Transverse colon (tissue), 4 donors: ENCODE measurements at regions not wholly inside any gene's neighbourhood (a gene's known extent, or its start where the extent isn't known, plus 50 kb on each side); places are given as distances from the start of the nearest gene placed in this dataset.

Experiments used
- DNase-seq: peaks from one replicate; pipeline ENCODE4 v3.0.0-alpha.2; 2019
- H3K27ac ChIP-seq, 4 donors: fragments of 200-600 bp; sonication (generic); 2 replicates each; pipeline ENCODE4 v1.5.1; 2016 to 2018; ENCODE audit warnings: inconsistent platforms in 4 of 4
- H3K27me3 ChIP-seq: fragments of 200-600 bp; sonication (generic); 2 replicates; pipeline ENCODE4 v1.5.1; 2017; ENCODE audit warnings: inconsistent platforms
- H3K36me3 ChIP-seq, 4 donors: fragments of 200-600 bp; sonication (generic); 2 replicates each; pipeline ENCODE4 v1.5.1; 2017 to 2019; ENCODE audit warnings: inconsistent platforms in 4 of 4
- H3K4me1 ChIP-seq, 4 donors: fragments of 200-600 bp; sonication (generic); 2 replicates each; pipeline ENCODE4 v1.5.1; 2017 to 2020; ENCODE audit warnings: inconsistent platforms in 4 of 4
- H3K4me3 ChIP-seq, 4 donors: fragments of 200-600 bp; sonication (generic); 1 replicate in 1 of 4; 2 replicates in 3 of 4; pipeline versions ENCODE4 v1.5.1 to v1.6.1; 2017 to 2019; ENCODE audit warnings: inconsistent platforms in 4 of 4
- H3K9me3 ChIP-seq, 2 donors: fragments of 200-600 bp; sonication (generic); 2 replicates each; pipeline ENCODE4 v1.5.1; 2017 to 2019; ENCODE audit warnings: inconsistent platforms in 2 of 2
- CTCF ChIP-seq, 5 experiments: fragments of 200-600 bp in 3 of 5; fragments of 450-650 bp in 2 of 5; sonication (generic) in 3 of 5; IDR thresholded peaks; 1 replicate in 2 of 5; 2 replicates in 3 of 5; pipeline ENCODE4 v1.5.1; 2016 to 2017; ENCODE audit warnings: antibody characterized with exemption in 5 of 5, inconsistent platforms in 3 of 5, mild to moderate bottlenecking in 2 of 5, moderate library complexity in 1 of 5
- EP300 ChIP-seq: sonication (generic); formaldehyde crosslinking; IDR thresholded peaks from one replicate; pipeline ENCODE4 v1.6.1; 2017; ENCODE audit warnings: antibody characterized with exemption, low read depth
- POLR2A ChIP-seq: fragments of 450-650 bp; IDR thresholded peaks from one replicate; pipeline ENCODE4 v1.6.1; 2016; ENCODE audit warnings: antibody characterized with exemption, mild to moderate bottlenecking, moderate library complexity
- POLR2AphosphoS5 ChIP-seq, 3 donors: sonication (generic); formaldehyde crosslinking; IDR thresholded peaks; one replicate each; pipeline ENCODE4 v1.6.1; 2016; ENCODE audit warnings: antibody characterized with exemption in 3 of 3
- WGBS, 2 donors: methylation state at CpG; one replicate each; pipeline ENCODE4 v1.1.5; 2018; ENCODE audit warnings: low coverage in 1 of 2; 5-methylcytosine and 5-hydroxymethylcytosine counted together
- in situ Hi-C, 4 donors: fragments of 200-750 bp; cut with MboI; loops; one replicate each; pipeline versions ENCODE4 v1.15.0 to v1.15.1; 2017; ENCODE audit warnings: low sequenced_read_pairs in 3 of 4, low pct_ligation_motif_present in 1 of 4, low pct_unique_long_range_greater_than_20kb in 1 of 4
- intact Hi-C: fragments of 100-400 bp; cut with DNase I; formaldehyde crosslinking; loops from one replicate; pipeline ENCODE4 v1.15.1; 2023; ENCODE audit warnings: low total_unique reads

GRCh38 chr21:22927469-22927868 lies 1929.3 kb downstream of the NCAM2 start:
- Histone ChIP-seq H3K4me3 (no peak overlapping the region), H3K4me1 (no peaks in the 10 kb centered on the region), H3K27me3 (no peaks in the 10 kb centered on the region), H3K36me3 (no peaks in the 10 kb centered on the region), H3K27ac (no peak overlapping the region), H3K9me3 (peaks cover 0 to 2% of the 10 kb centered on the region in 2 donors)
- intact Hi-C loops (no loop called here), in situ Hi-C loops (no loop called here)
- no peak for DNase-seq
- no peak for TF ChIP-seq POLR2A
- no peak for TF ChIP-seq CTCF (IDR thresholded peaks at IDR 0.05)
- TF ChIP-seq POLR2AphosphoS5 (IDR thresholded peaks at IDR 0.05) = no peak
- no peak for TF ChIP-seq EP300
- 61 to 64% methylated on average over 2 of the region's 2 CpGs for WGBS, 2 donors

- peaks cover 0 to 4% of the 10 kb centered on the region in 2 donors for H3K9me3 ChIP-seq
- no peak for DNase-seq
- TF ChIP-seq POLR2A = no peak
- TF ChIP-seq CTCF (IDR thresholded peaks at IDR 0.05) = no peak
- no peak for TF ChIP-seq POLR2AphosphoS5 (IDR thresholded peaks at IDR 0.05)
- TF ChIP-seq EP300 = no peak
- H3K36me3 ChIP-seq = no peaks in the 10 kb centered on the region
- no peak overlapping the region for H3K27ac ChIP-seq
- H3K4me3 ChIP-seq = no peak overlapping the region
- no peaks in the 10 kb centered on the region for H3K4me1 ChIP-seq
- in situ Hi-C loops (no loop called here), intact Hi-C loops (no loop called here)
- WGBS, 2 donors = 50 to 56% methylated on average over 4 of the region's 4 CpGs
- no peaks in the 10 kb centered on the region for H3K27me3 ChIP-seq
These were observed 1943.7 kb downstream of the NCAM2 start for GRCh38 chr21:22941779-22942490.

GRCh38 chr21:22955559-22955958 lies 1957.3 kb downstream of the NCAM2 start:
- H3K27ac ChIP-seq = no peak overlapping the region
- H3K4me3 ChIP-seq = no peak overlapping the region
- DNase-seq = no peak
- no peaks in the 10 kb centered on the region for H3K4me1 ChIP-seq
- TF ChIP-seq EP300 = no peak
- TF ChIP-seq POLR2A = no peak
- TF ChIP-seq POLR2AphosphoS5 (IDR thresholded peaks at IDR 0.05) = no peak
- no peak for TF ChIP-seq CTCF (IDR thresholded peaks at IDR 0.05)
- no peaks in the 10 kb centered on the region for H3K36me3 ChIP-seq
- peaks cover 3 to 4% of the 10 kb centered on the region in 2 donors for H3K9me3 ChIP-seq
- intact Hi-C loops = no loop called here
- no peaks in the 10 kb centered on the region for H3K27me3 ChIP-seq
- in situ Hi-C loops = no loop called here

- in situ Hi-C loops (no loop called here), intact Hi-C loops (no loop called here)
- WGBS, 2 donors = 63 to 75% methylated on average over 5 of the region's 5 CpGs
- DNase-seq = no peak
- Histone ChIP-seq H3K36me3 (no peaks in the 10 kb centered on the region), H3K4me3 (no peak overlapping the region), H3K9me3 (peaks cover 3 to 5% of the 10 kb centered on the region in 2 donors), H3K27ac (no peak overlapping the region), H3K4me1 (no peaks in the 10 kb centered on the region), H3K27me3 (no peaks in the 10 kb centered on the region)
- TF ChIP-seq POLR2AphosphoS5 (IDR thresholded peaks at IDR 0.05) (no peak), POLR2A (no peak), CTCF (IDR thresholded peaks at IDR 0.05) (no peak), EP300 (no peak)
These were observed 1963.0 kb downstream of the NCAM2 start for GRCh38 chr21:22961258-22961657.
